Sciatic nerve (tissue), 2 donors: ENCODE measurements at regions not wholly inside any gene's neighbourhood (a gene's known extent, or its start where the extent isn't known, plus 50 kb on each side); places are given as distances from the start of the nearest gene placed in this dataset.
A peak's percentile ranks its signal among the peaks of the same experiment; 100 is the strongest.

ENCODE experiments used
- ATAC-seq: fragments of 200-7000 bp; cut with Tn5 transposase; one replicate; pipeline ENCODE4 v1.9.1; 2020; ENCODE audit warnings: mild to moderate bottlenecking, moderate library complexity
- DNase-seq: peaks from one replicate; pipeline ENCODE4 v3.0.0-alpha.2; 2020; ENCODE audit warnings: low spot score
- intact Hi-C: fragments of 100-400 bp; cut with DNase I; formaldehyde crosslinking; loops from one replicate; pipeline ENCODE4 v1.14.2; 2022
- donor health status: DM: no; HTN: no; CAD: no.
- donor health status: DM: no; HTN: no; CAD: no.

- ATAC-seq (peak; percentile 50), DNase-seq (peak; percentile 68)
- intact Hi-C loops: loop anchor here (5.0 kb wide), 1 partner anchor 148 kb away; the partner anchor contains the start of gene FOXD1
Observed at GRCh38 chr5:73299665-73300336, 126.8 kb downstream of the TMEM174 start.

GRCh38 chr5:73298772-73299630, 126.0 kb downstream of the TMEM174 start:
- DNase-seq (peak; percentile 70), ATAC-seq (peak; percentile 45)
- intact Hi-C loops: no loop called here

- ATAC-seq (peak; percentile 31), DNase-seq (peak; percentile 72)
- intact Hi-C loops: no loop called here
Observed at GRCh38 chr5:73298251-73298771, 125.3 kb downstream of the TMEM174 start.

GRCh38 chr5:73297430-73297829, 124.4 kb downstream of the TMEM174 start:
- intact Hi-C loops: no loop called here
- no peak for DNase-seq
- no peak for ATAC-seq

- ATAC-seq (peak; percentile 18), DNase-seq (no peak)
- intact Hi-C loops: no loop called here
Observed at GRCh38 chr5:73296772-73297171, 123.8 kb downstream of the TMEM174 start.

GRCh38 chr5:73295921-73296320, 122.9 kb downstream of the TMEM174 start:
- DNase-seq (no peak), ATAC-seq (no peak)
- intact Hi-C loops: no loop called here

DNA sequence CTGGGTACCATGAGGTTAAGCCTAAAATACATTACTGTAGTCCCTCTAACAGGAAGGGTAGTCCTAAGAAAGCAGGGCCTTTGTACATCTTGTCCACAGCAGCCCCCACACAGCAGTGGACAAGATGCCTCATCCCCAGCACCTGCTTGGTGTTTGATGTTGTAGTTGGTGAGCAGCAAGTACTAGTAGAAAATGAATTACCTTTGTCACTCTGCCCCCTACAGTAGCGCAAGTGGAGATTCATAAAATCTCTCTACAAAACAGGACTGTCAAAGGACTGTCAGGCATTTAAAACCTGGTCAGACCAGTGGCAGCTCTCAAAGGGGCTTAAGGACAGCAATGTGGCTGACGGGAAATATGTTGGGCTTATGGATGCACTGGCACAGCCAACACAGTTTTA, 122.5 kb downstream of the TMEM174 start:
- intact Hi-C loops: no loop called here
- ATAC-seq: peak; percentile 32

GRCh38 chr5:73292816-73293459, 119.9 kb downstream of the TMEM174 start:
- ATAC-seq (no peak), DNase-seq (no peak)
- intact Hi-C loops: no loop called here

More for the DNA sequence above, 122.5 kb downstream of the TMEM174 start:
- no peak for DNase-seq

- DNase-seq (no peak), ATAC-seq (no peak)
- intact Hi-C loops: no loop called here
Observed at GRCh38 chr5:73291873-73292272, 118.9 kb downstream of the TMEM174 start.

DNA sequence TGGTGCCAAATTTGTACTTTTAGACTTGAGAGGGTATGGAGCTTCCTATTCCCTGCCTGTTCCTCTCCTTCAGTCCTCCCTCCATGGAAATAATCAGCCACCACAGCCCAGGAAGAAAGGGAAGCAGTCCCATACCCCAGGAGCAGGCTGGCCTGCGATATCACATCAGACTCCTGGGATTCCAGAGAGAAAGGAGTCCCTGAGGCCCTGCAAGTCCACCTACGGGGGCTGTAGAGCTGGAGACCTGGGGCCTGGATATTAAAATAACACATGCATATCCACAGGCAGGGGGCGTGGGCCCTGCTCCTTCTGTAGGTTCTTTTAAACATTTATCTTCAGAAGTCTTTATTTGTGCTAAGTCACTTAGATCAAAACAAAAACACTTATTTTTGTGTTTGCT, 117.2 kb downstream of the TMEM174 start:
- ATAC-seq (no peak), DNase-seq (no peak)
- intact Hi-C loops: no loop called here

DNA sequence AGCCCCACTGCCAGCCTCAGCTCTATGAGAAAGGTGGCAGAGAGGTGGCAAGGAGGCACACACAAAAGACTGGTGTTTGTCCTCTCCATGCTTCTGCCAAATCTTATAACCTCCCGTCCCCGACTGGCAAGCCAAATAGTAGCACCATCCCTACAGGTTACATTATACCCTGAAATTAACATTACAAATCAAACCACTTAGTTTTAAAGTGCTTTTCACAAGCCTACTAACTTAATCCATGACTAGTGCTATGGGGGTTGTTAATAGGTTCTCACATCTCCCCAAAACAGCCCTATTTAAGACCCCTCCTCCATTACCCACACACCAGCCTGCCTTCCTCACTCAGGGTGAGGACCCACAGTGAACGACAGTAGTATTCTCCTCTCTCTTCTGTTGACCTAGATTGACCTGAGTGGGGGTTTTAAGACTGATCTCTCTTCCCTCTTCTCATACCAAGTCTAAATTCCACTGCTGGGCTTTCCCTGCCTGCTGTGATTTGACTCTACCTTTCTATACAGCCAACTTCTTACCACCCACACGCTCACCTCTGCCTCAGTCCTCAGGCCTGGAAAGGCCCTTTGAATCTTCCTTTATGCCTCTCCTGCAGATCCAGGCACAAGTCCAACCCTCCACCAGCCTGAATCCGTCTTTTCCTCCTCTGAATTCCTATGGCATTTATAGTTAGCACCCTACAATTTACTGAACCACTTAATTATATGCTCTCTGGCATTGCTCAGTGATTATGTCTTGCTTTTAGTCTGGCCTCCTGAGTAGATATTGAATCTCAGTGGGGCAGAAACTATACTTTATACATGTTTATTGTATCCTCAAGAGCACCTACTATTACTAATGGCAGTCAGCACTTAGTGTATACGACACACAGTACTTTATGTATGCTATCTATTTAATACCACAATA, 116.1 kb downstream of the TMEM174 start:
- intact Hi-C loops: no loop called here
- DNase-seq: no peak
- ATAC-seq: no peak

- DNase-seq (no peak), ATAC-seq (no peak)
- intact Hi-C loops: no loop called here
Observed at GRCh38 chr5:73286896-73287295, 113.9 kb downstream of the TMEM174 start.

DNA sequence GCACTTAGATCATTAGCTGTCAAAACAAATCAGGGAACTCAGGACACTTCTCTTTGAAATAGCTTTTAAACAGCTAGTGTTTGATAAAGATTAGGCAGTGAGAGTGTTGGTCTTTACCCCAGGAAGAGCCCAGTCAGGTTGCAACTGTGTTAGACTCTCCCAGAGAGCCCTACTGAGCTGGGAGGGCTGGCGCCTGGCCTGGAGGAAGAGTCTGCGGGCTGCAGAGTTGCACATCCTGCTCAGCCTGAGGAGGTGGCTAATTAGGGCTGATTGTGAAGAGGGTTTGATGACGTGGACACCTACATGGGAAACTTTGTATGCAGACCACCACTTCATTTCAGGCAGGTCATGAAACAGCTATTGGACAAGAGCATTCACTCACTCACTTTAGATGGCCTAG, 112.0 kb downstream of the TMEM174 start:
- DNase-seq (no peak), ATAC-seq (no peak)
- intact Hi-C loops: loop anchor here (5.0 kb wide), 1 partner anchor 908 kb away; no protein-coding TSS in a partner anchor

- ATAC-seq: no peak
- no peak for DNase-seq
- intact Hi-C loops: loop anchor here (5.0 kb wide), 1 partner anchor 907 kb away; no protein-coding TSS in a partner anchor
Observed at GRCh38 chr5:73284220-73284795, 111.3 kb downstream of the TMEM174 start.

DNA sequence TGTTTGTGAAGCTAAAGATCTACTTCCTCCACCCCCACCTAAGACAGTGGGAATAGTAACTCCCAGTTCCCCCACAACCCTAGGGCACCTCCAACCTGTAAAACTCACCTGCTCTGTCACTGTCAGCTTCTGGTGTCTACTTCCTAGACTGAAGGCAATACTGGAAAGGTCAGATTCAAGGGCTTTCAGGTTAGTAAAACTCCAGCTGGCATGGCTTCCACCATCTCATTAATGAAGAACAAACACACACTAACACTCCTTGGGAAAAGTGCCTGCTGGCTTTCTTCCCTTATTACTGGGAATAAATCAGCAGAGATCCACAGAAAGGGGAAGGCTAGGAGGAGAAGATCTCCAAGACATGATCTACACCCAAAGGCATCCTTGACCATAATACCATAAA, 109.9 kb downstream of the TMEM174 start:
- DNase-seq (no peak), ATAC-seq (no peak)
- intact Hi-C loops: loop anchor here (5.0 kb wide), 1 partner anchor 906 kb away; no protein-coding TSS in a partner anchor

DNA sequence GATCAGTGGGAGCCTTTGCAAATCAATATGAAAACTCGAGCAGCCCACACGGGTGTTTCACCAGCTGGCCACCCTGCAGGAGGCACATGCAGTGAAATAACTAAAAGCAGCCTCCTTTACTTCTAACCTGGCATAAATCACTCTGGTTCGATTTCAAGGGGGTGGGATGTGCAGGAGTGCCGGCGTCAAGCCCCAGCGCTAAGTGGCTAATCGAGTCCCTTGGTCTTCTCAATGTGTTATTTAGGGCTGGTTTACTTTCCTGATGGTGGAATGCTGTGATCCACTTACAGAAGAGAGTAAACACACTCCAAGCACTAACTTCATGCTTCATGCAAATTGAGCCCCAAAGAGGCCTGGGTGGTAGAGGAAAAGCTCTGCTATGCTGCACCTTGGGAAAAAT, 109.4 kb downstream of the TMEM174 start:
- ATAC-seq: no peak
- DNase-seq: no peak

DNA sequence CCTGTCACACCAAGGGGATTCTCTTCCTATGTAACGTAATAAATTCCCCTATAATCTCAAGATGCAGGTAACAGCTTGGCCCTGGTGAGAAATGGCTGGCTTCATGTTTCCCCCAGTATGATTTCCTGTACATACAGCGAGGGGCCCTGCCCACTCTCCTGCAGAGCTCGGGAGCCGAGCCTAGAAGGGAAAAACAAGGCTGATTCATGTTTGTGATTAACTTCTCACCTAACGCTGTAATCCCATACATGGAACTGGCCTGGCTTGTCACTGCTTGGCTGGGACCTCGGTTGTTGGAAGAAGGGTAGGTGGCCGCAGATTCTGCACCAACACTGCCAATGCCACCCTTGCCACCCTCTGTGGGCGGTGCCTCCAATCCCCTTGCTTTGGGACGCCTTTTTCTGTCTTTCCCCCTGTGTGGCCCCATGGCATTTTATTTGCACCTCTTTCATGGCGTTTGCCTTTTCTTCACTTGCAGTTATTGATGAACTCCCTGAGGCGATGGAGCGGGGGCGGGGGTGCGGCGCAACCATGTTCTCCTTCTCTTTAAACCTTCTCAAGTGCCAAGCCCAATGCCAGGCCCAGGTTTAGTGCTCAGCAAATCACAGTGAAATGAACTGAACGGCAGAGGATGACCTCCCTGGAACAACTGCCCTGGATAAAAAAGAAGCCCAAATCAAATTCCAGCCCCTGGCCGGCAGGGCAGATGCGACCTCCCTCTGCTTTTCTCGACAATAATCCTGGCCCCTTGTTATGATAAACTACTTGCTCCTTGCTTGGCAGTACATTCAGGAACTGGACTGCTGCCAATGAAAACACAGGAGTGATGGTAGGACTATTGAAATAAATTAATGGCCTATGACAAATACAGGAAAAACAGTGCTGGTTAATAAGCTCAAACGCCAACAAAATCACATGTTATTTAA, 108.1 kb downstream of the TMEM174 start:
- intact Hi-C loops: loop anchor here (5.0 kb wide), 1 partner anchor 904 kb away; no protein-coding TSS in a partner anchor
- DNase-seq (peak; percentile 70), ATAC-seq (peak; percentile 65)

More for the DNA sequence above, 109.4 kb downstream of the TMEM174 start:
- intact Hi-C loops: loop anchor here (5.0 kb wide), 1 partner anchor 905 kb away; no protein-coding TSS in a partner anchor
